MM.1S (cell line): ENCODE measurements at regions not wholly inside any gene's neighbourhood (a gene's known extent, or its start where the extent isn't known, plus 50 kb on each side); places are given as distances from the start of the nearest gene placed in this dataset.

Experiments
- DNase-seq: peaks from one replicate; pipeline ENCODE4 v3.0.0-alpha.2; 2015
- H2AFZ ChIP-seq: fragments of 300-600 bp; sonication (generic); 2 replicates; pipeline ENCODE4 v1.6.0; 2016; ENCODE audit warnings: antibody characterized with exemption, low read length
- H3F3A ChIP-seq: fragments of 300-600 bp; sonication (generic); 2 replicates; pipeline ENCODE4 v1.6.1; 2016; ENCODE audit warnings: mild to moderate bottlenecking, antibody characterized with exemption, low read length, moderate library complexity, mixed read lengths; ENCODE audit not compliant: insufficient read depth
- H3K27ac ChIP-seq: fragments of 300-600 bp; sonication (generic); 2 replicates; pipeline ENCODE4 v1.5.1; 2016; ENCODE audit warnings: mild to moderate bottlenecking, low read length
- H3K27me3 ChIP-seq: fragments of 300-600 bp; sonication (generic); replicated peaks from 2 replicates; pipeline ENCODE4 v1.6.0; 2016; ENCODE audit warnings: low read length; ENCODE audit not compliant: insufficient read depth
- H3K36me3 ChIP-seq: fragments of 300-600 bp; sonication (generic); replicated peaks from 2 replicates; pipeline ENCODE4 v1.6.1; 2016; ENCODE audit warnings: mild to moderate bottlenecking, low read length, mixed read lengths; ENCODE audit not compliant: insufficient read depth
- H3K4me1 ChIP-seq: fragments of 300-600 bp; sonication (generic); 2 replicates; pipeline ENCODE4 v1.6.1; 2016; ENCODE audit warnings: low read length, mixed read lengths
- H3K4me2 ChIP-seq: fragments of 300-600 bp; sonication (generic); 2 replicates; pipeline ENCODE4 v1.6.0; 2016; ENCODE audit warnings: low read depth, low read length
- H3K4me3 ChIP-seq: fragments of 300-600 bp; sonication (generic); 2 replicates; pipeline ENCODE4 v1.5.1; 2016; ENCODE audit warnings: low read length, mixed read lengths
- H3K79me2 ChIP-seq: fragments of 300-600 bp; sonication (generic); 2 replicates; pipeline ENCODE4 v1.6.1; 2016; ENCODE audit warnings: mixed run types, low read length, mixed read lengths
- H3K9ac ChIP-seq: fragments of 300-600 bp; sonication (generic); 2 replicates; pipeline ENCODE4 v1.6.1; 2016; ENCODE audit warnings: low read length, mixed read lengths
- H3K9me2 ChIP-seq: fragments of 300-600 bp; sonication (generic); replicated peaks from 2 replicates; pipeline ENCODE4 v1.6.1; 2016; ENCODE audit warnings: mild to moderate bottlenecking, low read length, mixed read lengths; ENCODE audit not compliant: insufficient read depth
- H3K9me3 ChIP-seq: fragments of 300-600 bp; sonication (generic); replicated peaks from 2 replicates; pipeline ENCODE4 v1.6.1; 2016; ENCODE audit warnings: mild to moderate bottlenecking, low read length, mixed read lengths; ENCODE audit not compliant: insufficient read depth
- H4K20me1 ChIP-seq: fragments of 300-600 bp; sonication (generic); 2 replicates; pipeline ENCODE4 v1.6.1; 2016; ENCODE audit warnings: mild to moderate bottlenecking, low read length, moderate library complexity, mixed read lengths; ENCODE audit not compliant: insufficient read depth
- CTCF ChIP-seq: fragments of 300-600 bp; sonication (generic); IDR thresholded peaks from 2 replicates; pipeline ENCODE4 v1.5.1; 2016; ENCODE audit warnings: antibody characterized with exemption, low read length, mixed read lengths
- EZH2 ChIP-seq: fragments of 300-600 bp; sonication (generic); optimal IDR thresholded peaks from 2 replicates; pipeline ENCODE3; 2017; ENCODE audit warnings: low read depth, mild to moderate bottlenecking, antibody characterized with exemption, low read length, mixed read lengths
- EZH2phosphoT487 ChIP-seq: fragments of 300-600 bp; sonication (generic); IDR thresholded peaks from 2 replicates; pipeline ENCODE4 v1.6.1; 2018; ENCODE audit warnings: antibody characterized with exemption, low read length

- no peaks in the 10 kb centered on the region for H3K9me2 ChIP-seq
- H4K20me1 ChIP-seq: no peaks in the 10 kb centered on the region
- H3K36me3 ChIP-seq: no peaks in the 10 kb centered on the region
- no peaks in the 10 kb centered on the region for H3K27me3 ChIP-seq
- H3K4me3 ChIP-seq: no peak overlapping the region
- H3F3A ChIP-seq: peaks cover 11% of the 10 kb centered on the region
- no peaks in the 10 kb centered on the region for H3K79me2 ChIP-seq
- peaks cover 17% of the 10 kb centered on the region for H3K4me1 ChIP-seq
- H3K4me2 ChIP-seq: no peak overlapping the region
- no peaks in the 10 kb centered on the region for H3K9me3 ChIP-seq
- no peak overlapping the region for H3K27ac ChIP-seq
- H3K9ac ChIP-seq: no peak overlapping the region
- DNase-seq: no peak
- no peak overlapping the region for H2AFZ ChIP-seq
- TF ChIP-seq CTCF (no peak), EZH2phosphoT487 (no peak), EZH2 (no peak)
These were observed 74.9 kb upstream of the MED13L start for GRCh38 chr12:116352315-116352835.

- Histone ChIP-seq H3K27ac (no peak overlapping the region), H3K79me2 (no peaks in the 10 kb centered on the region), H4K20me1 (no peaks in the 10 kb centered on the region), H3K4me2 (no peak overlapping the region), H2AFZ (no peak overlapping the region), H3K27me3 (no peaks in the 10 kb centered on the region), H3F3A (peaks cover 5% of the 10 kb centered on the region; the same call in 1 of the 2 replicates), H3K36me3 (no peaks in the 10 kb centered on the region), H3K9me2 (no peaks in the 10 kb centered on the region), H3K9ac (no peak overlapping the region), H3K9me3 (no peaks in the 10 kb centered on the region), H3K4me3 (no peak overlapping the region), H3K4me1 (peaks cover 15% of the 10 kb centered on the region)
- DNase-seq: no peak
- TF ChIP-seq EZH2phosphoT487 (no peak), EZH2 (no peak), CTCF (no peak)
These were observed 76.5 kb upstream of the MED13L start for GRCh38 chr12:116353958-116354357.

- no peak overlapping the region for H3K4me2 ChIP-seq
- TF ChIP-seq EZH2phosphoT487: no peak
- no peak for TF ChIP-seq EZH2
- no peak for TF ChIP-seq CTCF
- DNase-seq: no peak
- peaks cover 12% of the 10 kb centered on the region for H3K4me1 ChIP-seq
- H3K9me3 ChIP-seq: no peaks in the 10 kb centered on the region
- H4K20me1 ChIP-seq: no peaks in the 10 kb centered on the region
- no peak overlapping the region for H2AFZ ChIP-seq
- no peaks in the 10 kb centered on the region for H3K9me2 ChIP-seq
- peaks cover 3% of the 10 kb centered on the region for H3F3A ChIP-seq
- H3K36me3 ChIP-seq: no peaks in the 10 kb centered on the region
- no peak overlapping the region for H3K9ac ChIP-seq
- H3K27me3 ChIP-seq: no peaks in the 10 kb centered on the region
- H3K4me3 ChIP-seq: no peak overlapping the region
- no peaks in the 10 kb centered on the region for H3K79me2 ChIP-seq
- no peak overlapping the region for H3K27ac ChIP-seq
These were observed 77.0 kb upstream of the MED13L start for GRCh38 chr12:116354534-116354933.
